Glutamatergic neuron (in vitro differentiated cells): ENCODE measurements at regions not wholly inside any gene's neighbourhood (a gene's known extent, or its start where the extent isn't known, plus 50 kb on each side); places are given as distances from the start of the nearest gene placed in this dataset.

Experiments
- DNase-seq: peaks from one replicate; pipeline ENCODE4 v3.0.0; 2022
- H3K27ac Mint-ChIP-seq: one replicate; pipeline ENCODE4 v1.8.0; 2020; ENCODE audit warnings: mild to moderate bottlenecking, mixed read lengths, inconsistent platforms; ENCODE audit not compliant: unreplicated experiment
- H3K27me3 Mint-ChIP-seq: one replicate; pipeline ENCODE4 v1.8.0; 2020; ENCODE audit warnings: mild to moderate bottlenecking, moderate library complexity, mixed read lengths, inconsistent platforms; ENCODE audit not compliant: unreplicated experiment
- H3K36me3 Mint-ChIP-seq: one replicate; pipeline ENCODE4 v1.8.0; 2020; ENCODE audit warnings: mild to moderate bottlenecking, mixed read lengths, inconsistent platforms; ENCODE audit not compliant: unreplicated experiment
- H3K4me1 Mint-ChIP-seq: one replicate; pipeline ENCODE4 v1.8.0; 2020; ENCODE audit warnings: mild to moderate bottlenecking, low read depth, mixed read lengths, inconsistent platforms; ENCODE audit not compliant: unreplicated experiment
- H3K4me3 Mint-ChIP-seq: one replicate; pipeline ENCODE4 v1.8.0; 2020; ENCODE audit warnings: mild to moderate bottlenecking, mixed read lengths, inconsistent platforms; ENCODE audit not compliant: unreplicated experiment
- H3K9me3 Mint-ChIP-seq: one replicate; pipeline ENCODE4 v1.8.0; 2020; ENCODE audit warnings: mild to moderate bottlenecking, moderate library complexity, mixed read lengths, inconsistent platforms; ENCODE audit not compliant: unreplicated experiment
- CTCF ChIP-seq: fragments of 200-600 bp; sonication (generic); IDR thresholded peaks from one replicate; pipeline ENCODE4 v1.5.0; 2021; ENCODE audit not compliant: partially characterized antibody, unreplicated experiment

- H3K9me3 Mint-ChIP-seq = peaks cover 2% of the 10 kb centered on the region
- DNase-seq = no peak
- H3K4me3 Mint-ChIP-seq = no peak overlapping the region
- TF ChIP-seq CTCF = no peak
- peaks cover 3% of the 10 kb centered on the region for H3K27me3 Mint-ChIP-seq
- H3K27ac Mint-ChIP-seq = peak overlapping the region; percentile 2
- no peaks in the 10 kb centered on the region for H3K36me3 Mint-ChIP-seq
- peaks cover 30% of the 10 kb centered on the region for H3K4me1 Mint-ChIP-seq
These were observed 366.6 kb downstream of the PREX1 start for GRCh38 chr20:48461091-48461734.

DNA sequence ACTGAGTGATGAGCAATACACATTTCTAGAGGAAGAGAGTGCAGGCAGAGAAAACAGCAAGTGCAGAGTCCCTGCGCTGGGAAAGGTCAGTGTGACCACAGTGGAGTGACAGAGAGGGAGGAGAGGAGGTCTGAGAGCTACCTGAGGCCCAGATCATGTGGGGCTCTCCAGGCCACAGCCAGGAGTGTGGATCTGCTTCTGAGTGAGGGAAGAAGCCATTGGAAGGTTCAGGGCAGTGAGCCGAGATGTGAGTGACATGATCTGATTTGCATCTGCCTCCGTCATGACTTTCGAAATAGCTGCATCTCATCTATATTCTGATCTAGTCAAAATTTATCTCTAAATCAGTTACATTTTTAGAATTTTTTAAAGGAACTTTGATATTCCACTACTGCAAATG is 367.1 kb downstream of the PREX1 start:
- DNase-seq = no peak
- Mint-ChIP-seq H3K4me1 (peaks cover 35% of the 10 kb centered on the region), H3K4me3 (no peak overlapping the region)

GRCh38 chr20:48459722-48460395 is 367.9 kb downstream of the PREX1 start:
- Mint-ChIP-seq H3K9me3 (peaks cover 5% of the 10 kb centered on the region), H3K4me1 (peaks cover 43% of the 10 kb centered on the region), H3K4me3 (no peak overlapping the region), H3K27ac (peak overlapping the region; percentile 12), H3K27me3 (peaks cover 7% of the 10 kb centered on the region), H3K36me3 (no peaks in the 10 kb centered on the region)
- DNase-seq = no peak
- no peak for TF ChIP-seq CTCF

More for the DNA sequence above, 367.1 kb downstream of the PREX1 start:
- H3K9me3 Mint-ChIP-seq = peaks cover 5% of the 10 kb centered on the region
- H3K27me3 Mint-ChIP-seq = peaks cover 5% of the 10 kb centered on the region
- TF ChIP-seq CTCF = no peak
- no peaks in the 10 kb centered on the region for H3K36me3 Mint-ChIP-seq
- H3K27ac Mint-ChIP-seq = no peak overlapping the region

DNA sequence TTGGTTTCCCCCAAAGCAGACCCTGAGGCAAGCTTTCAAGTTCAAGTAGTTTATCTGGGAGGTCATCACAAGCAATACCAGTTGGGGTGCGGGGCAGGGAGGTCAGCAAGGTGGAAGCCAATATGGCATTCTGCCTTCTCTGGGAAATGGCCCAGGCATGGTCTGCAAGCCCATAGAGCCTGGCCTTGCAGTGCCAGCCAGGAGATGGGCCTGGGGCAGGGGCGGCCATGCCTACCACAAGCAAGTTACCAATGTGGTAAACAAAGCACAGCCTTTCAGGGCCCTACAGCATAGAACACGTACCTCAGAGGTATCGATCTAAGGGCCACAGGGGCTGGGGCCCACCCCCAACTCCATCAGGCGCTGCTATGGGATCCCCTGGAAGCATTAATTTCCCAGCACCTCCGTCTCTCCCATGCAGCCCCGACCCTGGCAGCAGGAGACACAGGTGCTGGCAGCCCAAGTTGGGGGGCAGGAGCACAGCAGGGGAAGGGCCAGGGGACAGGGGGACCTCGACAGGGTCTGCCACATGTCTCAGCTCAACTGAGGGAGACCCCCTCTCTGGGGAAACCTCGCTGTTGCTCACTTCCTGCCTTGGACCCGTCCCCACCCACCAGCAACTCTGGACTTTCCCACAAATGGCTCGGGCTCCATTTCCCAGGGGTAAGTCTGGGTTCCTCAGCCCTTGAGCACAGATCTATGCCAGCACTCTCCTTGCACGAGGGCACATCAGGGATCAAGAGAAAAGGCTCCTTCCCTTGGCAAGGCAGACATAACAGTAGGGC is 369.0 kb downstream of the PREX1 start:
- peaks cover 5% of the 10 kb centered on the region for H3K9me3 Mint-ChIP-seq
- peaks cover 10% of the 10 kb centered on the region for H3K27me3 Mint-ChIP-seq
- H3K4me1 Mint-ChIP-seq = peaks cover 51% of the 10 kb centered on the region
- no peak for DNase-seq
- no peak overlapping the region for H3K27ac Mint-ChIP-seq
- TF ChIP-seq CTCF = no peak
- no peak overlapping the region for H3K4me3 Mint-ChIP-seq
- H3K36me3 Mint-ChIP-seq = no peaks in the 10 kb centered on the region
